RPMI7951 (cell line): ENCODE measurements at regions not wholly inside any gene's neighbourhood (a gene's known extent, or its start where the extent isn't known, plus 50 kb on each side); places are given as distances from the start of the nearest gene placed in this dataset.
"Not testable (repeated sequence)": the region's sequence is repeated elsewhere in the genome, so short reads cannot be mapped to it uniquely, and the experiment has no call there.

Source experiments
- DNase-seq: peaks from one replicate; pipeline ENCODE4 v3.0.0-alpha.2; 2012; ENCODE audit warnings: low read depth

DNA sequence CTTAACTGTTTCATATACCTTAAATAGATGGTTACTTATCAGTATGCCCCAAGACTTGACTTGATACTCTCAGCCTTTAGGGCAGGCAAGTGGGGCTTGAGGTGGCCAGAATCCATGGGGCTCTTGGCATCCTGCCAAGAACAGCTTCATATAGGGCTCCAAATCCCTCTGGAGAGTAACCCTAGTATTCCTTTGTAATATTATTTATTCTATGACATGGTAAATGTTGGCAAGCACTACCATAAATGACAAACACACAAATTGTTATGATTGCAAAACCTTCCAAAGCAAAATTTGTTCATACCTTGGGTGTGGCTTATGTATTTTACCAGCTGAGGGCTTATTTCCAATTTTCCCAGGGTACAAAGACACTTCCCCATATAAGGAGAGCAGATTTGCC, 257.4 kb upstream of the TRPC7 start:
- DNase-seq: no peak

DNA sequence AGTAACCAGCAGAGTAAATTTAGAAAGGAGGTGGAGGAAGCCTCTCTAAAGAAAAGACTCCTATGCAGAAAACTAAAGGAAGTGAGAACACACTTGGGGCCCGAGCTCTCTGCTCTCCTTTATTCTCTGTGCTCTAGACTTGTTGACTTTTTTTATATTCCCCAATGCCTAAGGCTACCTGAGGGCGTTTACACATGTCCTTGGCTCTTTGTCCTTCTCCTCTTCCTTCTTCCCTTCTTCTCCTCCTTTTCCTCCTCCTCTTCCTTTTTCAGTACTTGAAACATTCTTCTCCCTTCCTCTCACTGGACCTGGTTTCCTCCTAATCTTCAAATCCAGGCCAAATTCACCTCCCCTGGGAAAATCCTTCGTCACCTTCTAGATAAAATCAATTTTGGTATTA, 256.4 kb upstream of the TRPC7 start:
- DNase-seq: no peak

DNA sequence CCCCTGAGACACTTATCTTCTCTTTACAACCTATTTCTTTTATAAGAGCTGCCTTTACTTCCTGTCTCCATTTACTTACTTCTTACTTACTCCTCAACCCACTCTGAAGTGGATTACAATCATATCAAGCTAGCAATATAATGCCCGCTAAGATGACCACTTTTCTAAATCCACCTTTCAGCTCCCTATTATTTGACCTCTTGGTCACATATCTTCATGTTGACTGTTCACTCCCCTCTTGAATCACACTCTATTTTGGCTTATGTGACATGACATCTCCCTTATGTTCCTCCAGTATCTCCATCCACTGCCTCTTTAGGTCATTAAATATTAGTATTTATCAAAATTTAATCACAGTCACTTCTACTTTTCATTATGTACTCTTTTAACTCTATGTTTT, 255.3 kb upstream of the TRPC7 start:
- DNase-seq: no peak

DNA sequence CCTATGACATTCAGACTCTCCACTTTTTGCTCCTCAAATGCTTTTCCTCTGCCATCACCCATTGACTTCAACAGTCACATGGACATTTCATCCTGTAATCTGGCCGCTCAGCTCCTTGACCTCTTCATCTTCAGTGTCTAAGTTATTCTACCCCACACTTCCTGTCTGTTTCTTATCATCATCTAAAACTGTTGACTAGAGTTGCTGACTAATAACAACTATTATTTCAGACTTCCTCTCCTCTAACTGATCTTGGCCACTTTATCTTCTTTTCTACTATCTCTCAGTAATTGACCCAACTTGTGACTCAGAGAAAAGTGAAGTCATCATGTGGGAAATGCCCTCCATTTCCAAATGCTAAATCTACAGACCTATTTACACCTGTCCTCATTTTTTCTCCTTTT, 254.7 kb upstream of the TRPC7 start:
- peak; percentile 30 for DNase-seq

DNA sequence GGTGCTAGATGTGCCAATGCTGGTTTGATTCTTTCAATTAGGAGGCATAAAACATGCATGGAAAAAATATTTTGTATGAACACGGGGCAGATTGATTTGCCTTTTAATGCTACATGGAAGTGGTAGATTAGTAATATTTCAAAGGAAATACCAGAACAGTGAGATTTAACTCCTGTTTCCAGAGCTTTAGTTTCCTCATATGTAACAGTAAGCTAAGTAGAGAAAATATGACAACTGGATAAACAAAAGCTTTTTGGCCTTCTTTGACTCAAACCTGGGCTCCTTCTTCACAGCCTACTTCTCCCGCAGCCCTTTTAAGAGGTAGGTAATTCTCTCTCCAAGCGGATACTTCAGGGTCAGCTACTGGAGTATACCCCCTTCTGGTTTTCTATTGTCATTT, 254.2 kb upstream of the TRPC7 start:
- no peak for DNase-seq

DNA sequence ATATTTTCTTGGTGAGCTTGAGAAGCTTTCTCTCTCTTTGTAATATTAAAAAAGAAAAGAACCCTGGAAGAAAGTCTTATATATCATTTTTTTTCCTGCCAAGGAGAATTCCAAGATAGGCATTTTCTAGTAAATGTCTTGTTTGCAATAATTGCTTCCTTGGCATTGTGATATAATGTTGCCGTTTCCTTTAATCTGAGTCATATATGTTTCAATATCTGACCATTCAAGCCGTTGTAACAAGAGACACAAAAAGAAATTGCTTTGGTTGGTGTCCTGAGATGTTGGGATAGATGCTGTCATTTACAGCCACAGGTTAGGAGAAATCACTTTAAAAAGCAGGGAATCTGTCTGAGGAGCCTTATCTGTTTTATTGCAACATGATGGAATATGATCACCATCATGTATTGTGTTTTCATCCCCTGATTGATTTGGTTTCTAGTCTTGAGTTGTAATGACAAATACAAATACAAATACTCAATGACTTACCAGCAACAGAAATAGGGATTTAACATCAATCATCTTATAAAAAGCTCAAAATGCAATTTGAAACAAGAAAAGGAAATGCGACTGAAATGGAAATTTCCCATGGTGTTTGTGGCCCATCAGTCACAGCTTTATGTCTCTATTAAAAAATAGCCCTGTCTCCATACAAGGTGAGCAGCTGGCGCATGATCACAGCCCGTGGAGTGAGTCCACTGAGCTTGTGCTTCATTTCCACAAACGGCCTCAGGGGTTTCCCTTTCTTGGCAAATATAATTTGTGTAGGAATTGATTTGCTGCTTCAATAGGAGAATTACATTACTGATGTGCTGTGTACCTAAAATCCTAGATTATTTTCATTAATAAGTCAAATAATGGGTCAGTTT, 250.1 kb upstream of the TRPC7 start:
- DNase-seq: no peak

DNA sequence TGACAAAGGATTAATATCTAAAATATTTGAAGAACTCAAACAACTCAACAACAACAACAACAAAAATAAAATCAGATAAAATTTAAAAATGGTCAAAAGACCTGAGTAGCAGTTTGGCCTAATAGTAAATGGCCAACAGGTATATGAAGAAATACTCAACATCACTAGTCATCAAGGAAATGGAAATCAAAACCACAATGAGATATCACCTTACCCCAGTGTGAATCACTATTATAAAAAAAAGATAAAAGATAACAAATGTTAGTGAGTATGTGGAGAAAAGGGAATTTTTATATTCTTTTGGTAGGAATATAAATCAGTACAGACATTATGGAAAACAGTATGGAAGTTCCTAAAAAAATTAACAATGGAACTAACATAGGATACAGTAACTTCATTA, 247.9 kb upstream of the TRPC7 start:
- DNase-seq: no peak

DNA sequence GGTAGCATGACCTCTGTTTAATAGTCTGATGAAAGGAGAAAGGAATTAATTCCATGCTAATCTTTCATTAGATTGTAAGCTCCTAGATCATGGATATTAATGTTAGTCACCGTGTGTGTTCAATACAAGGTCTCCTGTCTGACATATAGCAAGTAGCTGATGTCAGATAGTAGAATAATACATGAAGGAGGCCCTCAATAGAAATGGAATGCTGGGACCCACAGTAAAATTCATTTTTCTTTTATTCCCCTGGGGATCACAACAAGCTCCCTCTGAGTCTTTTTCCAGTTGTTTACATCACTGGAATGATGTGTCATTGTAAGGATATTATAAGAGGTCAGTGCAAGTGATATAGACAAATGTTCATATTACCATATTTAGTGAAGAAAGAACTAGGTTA, 240.3 kb upstream of the TRPC7 start:
- DNase-seq: no peak

DNA sequence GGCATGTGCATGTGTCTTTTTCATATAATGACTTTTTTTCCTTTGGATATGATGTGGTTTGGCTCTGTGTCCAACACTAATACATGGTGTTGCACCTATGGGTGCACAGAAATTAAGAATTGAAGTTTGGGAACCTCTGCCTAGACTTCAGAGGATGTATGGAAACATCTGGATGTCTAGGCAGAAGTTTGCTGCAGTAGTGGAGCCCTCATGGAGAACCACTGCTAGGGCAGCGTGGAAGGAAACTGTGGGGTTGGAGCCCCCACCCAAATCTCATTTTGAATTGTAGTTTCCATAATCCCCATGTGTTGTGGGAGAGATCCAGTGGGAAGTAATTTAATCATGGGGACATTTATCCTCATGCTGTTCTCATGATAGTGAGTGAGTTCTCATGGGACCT, 235.0 kb upstream of the TRPC7 start:
- no peak for DNase-seq

DNA sequence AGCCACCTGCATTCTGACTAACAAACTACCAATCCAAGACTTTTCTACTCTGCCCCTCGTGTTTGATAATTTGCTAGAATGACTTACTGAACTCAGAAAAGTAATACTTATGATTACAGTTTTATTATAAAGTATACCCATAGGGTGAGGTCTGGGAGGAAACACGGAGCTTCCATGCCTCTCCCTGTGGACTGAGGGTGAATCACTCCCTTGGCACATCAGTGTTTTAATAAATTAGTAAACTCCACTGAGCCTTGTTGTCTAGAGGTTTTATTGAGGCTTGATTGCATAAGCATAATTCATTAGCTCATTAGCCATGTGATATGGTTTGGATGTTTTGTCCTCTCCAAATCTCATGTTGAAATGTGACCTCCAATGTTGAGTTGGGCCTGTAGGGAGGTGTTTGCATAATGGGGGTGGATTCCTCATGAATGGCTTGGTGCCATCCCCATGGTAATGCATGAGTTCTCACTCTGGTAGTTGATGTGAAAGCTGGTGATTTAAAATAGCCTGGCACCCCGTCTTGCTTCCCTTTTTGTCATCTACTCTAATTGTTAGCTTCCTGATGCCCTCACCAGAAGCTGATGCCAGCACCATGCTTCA, 233.6 kb upstream of the TRPC7 start:
- DNase-seq: no peak

DNA sequence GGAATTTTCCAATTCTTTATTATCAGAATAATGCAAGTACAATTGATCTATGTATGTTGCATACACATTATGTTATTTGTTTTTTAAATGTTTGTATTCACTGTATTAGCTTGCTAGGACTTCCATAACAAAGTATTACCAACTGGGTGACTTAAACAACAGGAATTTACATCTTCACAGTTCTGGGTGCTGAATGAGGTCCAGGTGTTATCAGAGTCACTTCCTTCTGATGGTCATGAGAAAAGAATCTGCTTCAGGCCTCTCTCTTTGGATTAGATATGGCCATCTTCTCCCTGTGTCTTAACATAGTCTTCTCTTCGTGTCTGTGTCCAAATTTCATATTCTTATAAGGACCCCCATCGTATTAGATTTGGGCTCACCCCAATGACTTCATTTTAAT, 229.1 kb upstream of the TRPC7 start:
- DNase-seq: no peak

DNA sequence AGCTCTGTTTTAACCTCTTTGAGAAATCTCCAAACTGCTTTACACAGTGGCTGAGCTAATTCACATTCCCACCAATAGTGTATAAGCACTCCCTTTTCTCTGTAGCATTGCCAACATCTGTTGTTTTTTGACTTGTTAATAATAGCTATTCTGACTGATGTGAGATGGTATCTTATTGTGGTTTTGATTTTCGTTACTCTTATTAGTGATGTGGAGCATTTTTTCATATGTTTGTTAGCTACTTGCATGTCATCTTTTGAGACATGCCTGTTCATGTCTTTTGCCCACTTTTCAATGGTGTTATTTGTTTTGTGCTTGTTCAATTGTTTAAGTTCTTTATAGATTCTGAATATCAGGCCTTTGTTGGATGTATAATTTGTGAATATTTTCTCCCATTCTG, 225.2 kb upstream of the TRPC7 start:
- DNase-seq: no peak

DNA sequence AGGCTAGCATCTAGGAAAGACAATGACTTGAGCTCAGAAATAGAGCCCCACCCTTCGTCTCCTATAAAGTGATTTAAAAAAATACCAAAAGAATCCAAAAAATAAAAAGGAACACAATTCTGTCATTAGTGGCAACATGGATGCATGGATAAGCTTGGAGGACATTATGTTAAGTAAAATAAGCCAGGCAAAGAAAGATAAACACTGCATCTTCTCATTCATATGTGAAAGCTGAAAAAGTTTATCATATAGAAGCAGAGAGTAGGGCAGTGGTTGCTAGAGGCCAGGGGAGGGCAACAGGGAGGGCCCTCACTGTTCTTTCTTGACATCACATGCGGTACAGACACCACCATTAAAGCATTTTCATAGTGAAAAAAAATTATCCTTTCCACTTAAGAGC, 220.9 kb upstream of the TRPC7 start:
- DNase-seq: no peak

DNA sequence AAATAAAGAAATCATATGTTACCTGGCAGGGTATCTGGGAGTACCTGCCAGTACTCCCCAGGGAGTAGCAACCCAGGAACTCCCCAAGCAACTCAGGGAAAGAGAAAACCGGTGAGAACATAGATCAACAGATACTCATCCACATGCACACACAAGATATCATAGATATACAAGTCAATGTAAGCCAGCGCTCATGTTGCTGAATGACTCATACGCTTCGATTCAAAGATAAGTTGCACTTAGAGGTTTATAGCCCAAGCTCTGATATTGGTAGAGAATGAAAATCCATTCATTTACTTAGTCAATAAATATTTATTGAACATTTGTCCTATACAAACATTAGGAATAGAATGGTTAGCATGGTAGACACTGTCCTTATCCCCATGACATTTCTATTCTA, 219.1 kb upstream of the TRPC7 start:
- no peak for DNase-seq

DNA sequence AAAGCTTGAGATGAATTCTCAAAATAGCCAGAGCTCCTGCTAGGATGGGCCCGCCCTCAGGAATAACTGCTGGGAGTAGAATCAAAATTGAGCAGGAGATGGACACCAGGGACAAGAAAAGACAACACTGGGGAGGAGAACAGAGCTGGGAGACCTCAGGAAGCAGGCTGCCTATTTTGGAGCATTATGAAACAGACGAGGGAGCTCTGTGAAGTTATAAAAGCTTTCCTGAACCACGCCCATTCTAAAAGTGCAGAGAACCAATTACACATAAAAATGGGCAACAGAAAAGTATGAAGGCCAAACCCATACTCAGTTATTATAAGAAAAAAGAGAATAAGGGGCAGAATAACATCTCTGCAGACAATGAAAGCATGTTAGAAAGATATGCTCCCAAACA, 213.9 kb upstream of the TRPC7 start:
- no peak for DNase-seq

DNA sequence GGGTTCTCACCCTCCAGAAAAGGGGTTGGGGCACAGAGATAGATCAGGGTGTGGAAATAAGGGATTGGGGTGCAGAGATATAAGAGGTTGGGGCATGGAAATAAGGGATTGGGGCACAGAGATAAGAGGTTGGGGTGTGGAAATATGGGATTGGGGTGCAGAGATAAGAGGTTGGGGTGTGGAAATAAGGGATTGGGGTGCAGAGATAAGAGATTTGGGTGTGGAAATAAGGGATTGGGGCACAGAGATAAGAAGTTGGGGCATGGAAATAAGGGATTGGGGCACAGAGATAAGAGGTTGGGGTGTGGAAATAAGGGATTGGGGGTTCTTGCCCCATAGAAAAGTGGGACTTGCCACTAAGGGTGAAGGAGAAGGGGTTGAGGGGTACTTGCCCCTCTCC, 204.5 kb upstream of the TRPC7 start:
- not testable (repeated sequence) for DNase-seq

DNA sequence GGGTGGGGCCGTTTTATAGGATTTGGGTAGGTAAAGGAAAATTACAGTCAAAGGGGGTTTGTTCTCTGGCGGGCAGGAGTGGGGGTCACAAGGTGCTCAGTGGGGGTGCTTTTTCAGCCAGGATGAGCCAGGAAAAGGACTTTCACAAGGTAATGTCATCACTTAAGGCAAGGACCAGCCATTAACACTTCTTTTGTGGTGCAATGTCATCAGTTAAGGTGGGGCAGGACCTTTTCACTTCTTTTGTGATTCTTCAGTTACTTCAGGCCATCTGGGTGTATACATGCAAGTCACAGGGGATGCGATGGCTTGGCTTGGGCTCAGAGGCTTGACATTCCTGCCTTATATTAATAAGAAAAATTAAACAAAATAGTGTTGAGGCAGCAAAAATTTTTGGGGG, 200.1 kb upstream of the TRPC7 start:
- not testable (repeated sequence) for DNase-seq

DNA sequence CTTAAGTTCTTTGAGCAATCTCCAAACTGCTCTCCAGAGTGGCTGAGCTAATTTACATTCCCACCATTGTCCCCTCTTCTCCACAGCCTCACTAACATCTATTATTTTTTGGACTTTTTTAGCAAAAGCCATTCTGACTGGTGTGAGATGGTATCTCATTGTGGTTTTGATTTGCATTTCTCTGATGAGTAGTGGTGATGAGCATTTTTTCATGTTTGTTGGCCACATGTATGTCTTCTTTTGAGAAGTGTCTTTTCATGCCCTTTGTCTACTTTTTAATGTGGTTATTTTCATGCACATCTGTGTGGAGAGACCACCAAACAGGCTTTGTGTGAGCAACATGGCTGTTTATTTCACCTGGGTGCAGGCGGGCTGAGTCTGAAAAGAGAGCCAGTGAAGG, 199.7 kb upstream of the TRPC7 start:
- DNase-seq: not testable (repeated sequence)

DNA sequence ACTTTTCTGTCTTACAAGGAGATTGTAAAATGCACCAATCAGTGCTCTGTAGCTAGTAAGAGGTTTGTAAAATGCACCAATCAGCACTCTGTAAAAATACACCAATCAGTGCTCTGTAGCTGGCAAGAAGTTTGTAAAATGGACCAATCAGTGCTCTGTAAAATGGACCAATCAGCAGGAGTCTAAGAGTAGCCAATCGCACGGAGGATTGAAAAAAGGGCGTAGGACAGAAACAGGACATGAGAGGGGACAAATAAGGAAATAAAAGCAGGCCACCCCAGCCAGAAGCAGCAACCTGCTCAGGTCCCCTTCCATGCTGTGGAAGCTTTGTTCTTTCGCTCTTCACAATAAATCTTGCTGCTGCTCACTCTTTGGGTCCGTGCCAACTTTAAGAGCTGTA, 199.1 kb upstream of the TRPC7 start:
- DNase-seq: not testable (repeated sequence)

DNA sequence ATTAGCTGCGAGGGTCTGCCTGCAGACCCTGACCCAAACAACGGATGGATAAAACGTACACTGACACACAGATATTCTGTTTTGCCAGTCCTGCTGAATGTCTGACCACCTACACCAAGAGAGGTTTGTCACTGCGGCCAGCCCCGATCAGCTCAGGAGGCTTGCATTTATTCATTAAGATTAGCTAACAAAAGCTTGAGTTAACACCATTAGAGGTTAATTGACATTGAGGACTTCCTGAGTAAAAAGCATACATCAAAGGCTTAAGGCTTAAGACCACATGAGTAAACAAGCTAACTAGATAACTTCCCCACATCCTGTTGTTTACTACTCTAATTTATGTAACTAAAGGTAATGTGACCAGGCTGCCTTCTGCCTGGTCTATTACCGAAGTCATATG, 198.1 kb upstream of the TRPC7 start:
- no peak for DNase-seq

DNA sequence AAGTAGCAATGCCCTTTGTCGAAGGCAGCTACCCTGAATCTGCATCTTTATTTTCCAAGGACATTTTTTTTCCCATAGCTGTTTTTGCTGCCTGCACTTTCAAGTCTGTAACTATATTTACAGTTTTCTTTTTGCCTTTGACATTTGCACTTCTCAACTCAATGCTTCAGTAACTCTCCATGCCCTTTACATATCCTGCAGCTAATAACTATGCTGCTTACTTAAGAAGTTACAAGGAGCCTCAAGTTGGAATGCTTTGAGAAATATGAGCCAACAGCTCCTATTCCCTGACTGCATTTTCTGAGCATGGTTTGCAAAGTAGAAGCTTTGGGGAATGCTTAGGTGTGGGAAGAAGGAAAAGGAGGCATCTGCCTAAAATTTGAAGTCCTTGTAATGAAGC, 194.8 kb upstream of the TRPC7 start:
- DNase-seq: no peak

DNA sequence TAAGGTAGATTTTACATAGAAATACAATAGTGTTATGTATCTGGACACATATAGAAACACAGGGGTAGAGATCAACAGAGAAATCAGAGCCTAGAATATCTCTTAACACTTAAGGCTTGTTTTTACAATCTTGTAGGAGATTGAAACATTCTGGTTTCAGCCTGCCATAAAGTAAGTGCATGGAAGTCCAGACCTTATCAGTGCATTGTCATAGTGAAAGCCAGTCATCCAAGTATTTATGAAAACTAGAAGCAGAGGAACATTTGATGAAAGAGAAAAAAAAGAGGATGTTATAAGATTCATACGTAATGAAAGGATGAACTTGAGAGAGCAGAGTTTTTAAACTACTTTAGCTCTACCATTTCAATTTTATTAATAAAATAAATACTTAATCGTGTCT, 194.3 kb upstream of the TRPC7 start:
- no peak for DNase-seq

DNA sequence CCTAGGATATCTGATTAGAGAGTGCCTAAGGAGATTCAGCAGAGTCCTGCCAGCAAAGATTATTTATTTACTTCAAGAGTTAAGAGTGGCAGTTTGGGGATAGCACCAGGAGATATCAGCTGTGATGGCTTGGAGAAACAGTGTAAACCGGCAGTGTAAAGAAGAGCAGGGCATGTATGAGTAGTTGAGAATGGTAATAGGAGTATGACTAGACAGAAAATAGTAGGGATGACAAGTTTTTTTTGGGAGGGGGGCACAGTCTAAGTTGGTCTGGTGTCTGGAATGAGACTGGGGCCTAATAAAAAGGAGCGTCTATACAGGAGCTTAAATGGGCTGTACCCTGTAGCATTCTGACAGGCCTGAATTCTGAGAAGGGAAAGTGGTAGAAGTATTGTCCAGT, 181.8 kb upstream of the TRPC7 start:
- not testable (repeated sequence) for DNase-seq

DNA sequence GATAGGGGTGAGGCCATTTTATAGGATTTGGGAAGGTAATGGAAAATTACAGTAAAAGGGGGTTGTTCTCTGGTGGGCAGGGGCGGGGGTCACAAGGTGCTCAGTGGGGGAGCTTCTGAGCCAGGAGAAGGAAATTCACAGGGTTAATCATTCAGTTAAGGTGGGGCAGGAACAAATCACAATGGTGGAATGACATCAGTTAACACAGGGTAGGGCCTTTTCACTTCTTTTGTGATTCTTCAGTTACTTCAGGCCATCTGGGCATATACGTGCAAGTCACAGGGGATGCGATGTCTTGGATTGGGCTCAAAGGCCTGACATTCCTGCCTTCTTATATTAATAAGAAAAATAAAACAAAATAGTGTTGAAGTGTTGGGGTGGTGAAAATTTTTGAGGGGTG, 181.1 kb upstream of the TRPC7 start:
- DNase-seq: not testable (repeated sequence)
